DOHH2 (cell line): ENCODE measurements at regions not wholly inside any gene's neighbourhood (a gene's known extent, or its start where the extent isn't known, plus 50 kb on each side); places are given as distances from the start of the nearest gene placed in this dataset.

Source experiments
- CTCF ChIP-seq: fragments of 200-600 bp; sonication (generic); IDR thresholded peaks from one replicate; pipeline ENCODE4 v1.5.1; 2014; ENCODE audit warnings: antibody characterized with exemption, mild to moderate bottlenecking, low read depth, low read length; ENCODE audit not compliant: poor library complexity, severe bottlenecking
- EZH2phosphoT487 ChIP-seq: fragments of 200-600 bp; sonication (generic); IDR thresholded peaks from 2 replicates; pipeline ENCODE4 v1.6.1; 2017; ENCODE audit warnings: borderline replicate concordance, mild to moderate bottlenecking, antibody characterized with exemption, low read length, moderate library complexity, mixed read lengths

DNA sequence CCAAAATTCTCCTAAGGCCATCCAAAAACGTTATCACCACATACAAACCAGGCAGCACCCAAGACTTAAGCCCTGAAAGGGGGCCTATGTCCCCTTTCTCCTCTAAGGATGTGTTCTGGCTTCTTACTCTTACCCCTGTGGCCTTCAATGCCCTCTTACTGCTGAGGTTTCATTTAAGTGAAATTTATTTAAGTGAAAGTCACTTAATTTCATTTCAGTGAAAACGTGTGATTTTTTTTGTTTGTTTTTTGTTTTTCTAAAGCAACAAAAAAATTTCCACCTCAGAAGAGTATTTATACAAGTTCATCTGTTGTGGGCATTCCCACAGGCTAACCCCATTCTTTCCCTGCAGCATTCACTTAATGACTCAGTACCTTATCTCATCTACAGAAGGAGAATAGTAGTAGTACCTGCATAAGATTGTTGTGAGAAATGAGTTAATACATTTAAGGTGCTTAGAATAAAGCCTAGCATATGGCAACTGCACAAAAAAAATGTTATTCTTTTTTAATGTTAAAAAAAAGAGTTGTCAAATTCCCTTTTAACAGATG lies 220.6 kb downstream of the CHRM3 start:
- no peak for TF ChIP-seq CTCF
- no peak for TF ChIP-seq EZH2phosphoT487
